ENCODE measurements at regions not wholly inside any gene's neighbourhood (a gene's known extent, or its start where the extent isn't known, plus 50 kb on each side); places are given as distances from the start of the nearest gene placed in this dataset.

DNA sequence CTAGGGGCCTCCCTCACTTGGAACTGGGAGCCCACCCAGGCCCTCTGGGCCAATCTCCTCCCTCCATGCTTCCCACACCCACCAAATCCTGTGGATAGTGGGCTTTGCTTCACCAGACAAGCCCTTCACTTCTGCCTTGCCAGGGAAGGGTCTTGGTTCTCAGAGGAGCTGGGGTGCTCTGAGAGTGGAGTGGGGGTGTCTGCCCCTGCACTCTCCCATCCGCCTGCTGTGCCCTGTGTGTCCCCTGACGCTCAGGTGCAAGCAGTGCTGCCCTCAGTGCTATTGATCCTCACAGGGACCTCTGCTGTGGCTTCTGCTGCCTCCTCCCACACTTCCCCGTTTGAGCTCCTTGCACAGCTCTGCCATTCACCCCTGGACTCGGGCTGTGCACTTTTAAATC lies 117.3 kb upstream of the NKX1-1 start:
- no peak overlapping the region for H3K27ac ChIP-seq (ENCODE audit: low read depth, low read length)
- H3K27me3 ChIP-seq (ENCODE audit: insufficient read depth, low read length) = peaks cover 33% of the 10 kb centered on the region
- H4K20me1 ChIP-seq (ENCODE audit: insufficient read depth, low read length) = no peaks in the 10 kb centered on the region
- H2AFZ ChIP-seq (ENCODE audit: low read depth, low read length) = no peak overlapping the region
- H3K27me3 Mint-ChIP-seq (ENCODE audit: low read depth, unreplicated experiment) = peaks cover 71% of the 10 kb centered on the region
- H3K9me3 ChIP-seq (ENCODE audit: insufficient read depth, low read depth, low read length) = no peaks in the 10 kb centered on the region
- H3K4me3 ChIP-seq (ENCODE audit: insufficient read depth, low read depth, low read length) = no peak overlapping the region
- H3K4me1 Mint-ChIP-seq (ENCODE audit: low read depth, unreplicated experiment) = no peaks in the 10 kb centered on the region
- H3K27ac Mint-ChIP-seq (ENCODE audit: unreplicated experiment) = no peak overlapping the region
- H3K9ac ChIP-seq (ENCODE audit: low read length) = no peak overlapping the region
- H3K4me1 ChIP-seq (ENCODE audit: insufficient read depth, low read length) = no peaks in the 10 kb centered on the region
- peaks cover 2% of the 10 kb centered on the region for H3K9me3 Mint-ChIP-seq (ENCODE audit: unreplicated experiment)
- H3K4me2 ChIP-seq (ENCODE audit: low read length) = no peak overlapping the region
- no peak overlapping the region for H3K4me3 Mint-ChIP-seq (ENCODE audit: unreplicated experiment)
- no peaks in the 10 kb centered on the region for H3K36me3 ChIP-seq (ENCODE audit: insufficient read depth, low read length)
- no peak for FAIRE-seq
- H3K79me2 ChIP-seq (ENCODE audit: insufficient read depth, low read length) = no peaks in the 10 kb centered on the region
- peaks cover 4% of the 10 kb centered on the region for H3K36me3 Mint-ChIP-seq (ENCODE audit: low read depth, unreplicated experiment)
- TF ChIP-seq, protein P1, sequence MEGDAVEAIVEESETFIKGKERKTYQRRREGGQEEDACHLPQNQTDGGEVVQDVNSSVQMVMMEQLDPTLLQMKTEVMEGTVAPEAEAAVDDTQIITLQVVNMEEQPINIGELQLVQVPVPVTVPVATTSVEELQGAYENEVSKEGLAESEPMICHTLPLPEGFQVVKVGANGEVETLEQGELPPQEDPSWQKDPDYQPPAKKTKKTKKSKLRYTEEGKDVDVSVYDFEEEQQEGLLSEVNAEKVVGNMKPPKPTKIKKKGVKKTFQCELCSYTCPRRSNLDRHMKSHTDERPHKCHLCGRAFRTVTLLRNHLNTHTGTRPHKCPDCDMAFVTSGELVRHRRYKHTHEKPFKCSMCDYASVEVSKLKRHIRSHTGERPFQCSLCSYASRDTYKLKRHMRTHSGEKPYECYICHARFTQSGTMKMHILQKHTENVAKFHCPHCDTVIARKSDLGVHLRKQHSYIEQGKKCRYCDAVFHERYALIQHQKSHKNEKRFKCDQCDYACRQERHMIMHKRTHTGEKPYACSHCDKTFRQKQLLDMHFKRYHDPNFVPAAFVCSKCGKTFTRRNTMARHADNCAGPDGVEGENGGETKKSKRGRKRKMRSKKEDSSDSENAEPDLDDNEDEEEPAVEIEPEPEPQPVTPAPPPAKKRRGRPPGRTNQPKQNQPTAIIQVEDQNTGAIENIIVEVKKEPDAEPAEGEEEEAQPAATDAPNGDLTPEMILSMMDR (IDR thresholded peaks at IDR 0.05; ENCODE audit: insufficient read depth, low read depth, low read length) = no peak
- no peak for TF ChIP-seq EZH2 (IDR thresholded peaks at IDR 0.05; ENCODE audit: insufficient read depth, low read length)
- no peak for DNase-seq (ENCODE audit: low read depth)

DNA sequence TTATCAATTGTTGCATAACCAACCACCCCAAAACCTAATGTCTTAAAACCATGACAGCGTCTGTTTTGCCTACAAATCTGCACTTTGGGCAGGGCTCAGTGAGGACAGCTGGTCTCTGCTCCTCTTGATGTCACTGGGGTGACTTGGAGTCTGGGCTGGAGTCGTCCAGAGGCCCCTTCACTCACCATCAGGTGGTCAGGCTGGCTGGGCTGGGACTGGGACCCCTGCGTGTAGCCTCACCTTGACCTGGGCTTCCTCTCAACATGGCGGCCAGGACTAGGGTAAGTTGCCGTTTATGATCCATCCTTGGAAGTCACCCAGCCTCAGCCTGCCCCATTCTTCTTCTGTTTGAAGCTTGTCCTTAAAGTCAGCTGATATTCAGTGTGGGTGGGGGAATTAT lies 116.8 kb upstream of the NKX1-1 start:
- Mint-ChIP-seq H3K27me3 (ENCODE audit: low read depth, unreplicated experiment) (peaks cover 71% of the 10 kb centered on the region), H3K4me3 (ENCODE audit: unreplicated experiment) (no peak overlapping the region), H3K9me3 (ENCODE audit: unreplicated experiment) (peaks cover 2% of the 10 kb centered on the region), H3K4me1 (ENCODE audit: low read depth, unreplicated experiment) (no peaks in the 10 kb centered on the region), H3K27ac (ENCODE audit: unreplicated experiment) (no peak overlapping the region), H3K36me3 (ENCODE audit: low read depth, unreplicated experiment) (peaks cover 4% of the 10 kb centered on the region)
- no peak overlapping the region for H3K27ac ChIP-seq (ENCODE audit: low read depth, low read length)
- FAIRE-seq (no peak), DNase-seq (ENCODE audit: low read depth) (no peak)
- no peak for TF ChIP-seq EZH2 (IDR thresholded peaks at IDR 0.05; ENCODE audit: insufficient read depth, low read length)
- TF ChIP-seq, protein P1 (IDR thresholded peaks at IDR 0.05; ENCODE audit: insufficient read depth, low read depth, low read length) = no peak
- no peak overlapping the region for H3K4me3 ChIP-seq (ENCODE audit: insufficient read depth, low read depth, low read length)
- H3K4me1 ChIP-seq (ENCODE audit: insufficient read depth, low read length) = no peaks in the 10 kb centered on the region
- H3K9me3 ChIP-seq (ENCODE audit: insufficient read depth, low read depth, low read length) = no peaks in the 10 kb centered on the region
- H2AFZ ChIP-seq (ENCODE audit: low read depth, low read length) = no peak overlapping the region
- no peaks in the 10 kb centered on the region for H3K79me2 ChIP-seq (ENCODE audit: insufficient read depth, low read length)
- no peaks in the 10 kb centered on the region for H3K36me3 ChIP-seq (ENCODE audit: insufficient read depth, low read length)
- H3K4me2 ChIP-seq (ENCODE audit: low read length) = no peak overlapping the region
- H4K20me1 ChIP-seq (ENCODE audit: insufficient read depth, low read length) = no peaks in the 10 kb centered on the region
- H3K9ac ChIP-seq (ENCODE audit: low read length) = no peak overlapping the region
- peaks cover 31% of the 10 kb centered on the region for H3K27me3 ChIP-seq (ENCODE audit: insufficient read depth, low read length)

DNA sequence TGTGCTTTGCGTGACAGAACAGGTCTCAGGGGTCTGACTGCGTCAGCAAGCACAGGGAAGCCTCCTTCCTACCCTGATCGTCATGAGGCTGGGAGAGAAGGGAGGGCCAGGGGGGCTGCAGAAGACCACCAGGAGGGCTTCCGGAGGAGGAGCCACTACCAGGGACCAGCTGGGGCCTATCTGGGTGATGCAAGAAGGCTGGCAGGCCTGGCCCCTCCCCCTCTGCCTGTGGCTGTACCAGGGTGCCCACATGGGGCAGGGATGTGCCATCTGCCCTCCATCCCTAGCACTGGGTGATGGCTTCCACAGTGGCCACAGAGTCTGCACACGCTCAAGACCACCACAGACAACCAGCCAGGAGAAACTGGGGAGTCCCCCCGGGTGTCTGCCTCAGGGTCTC lies 116.4 kb upstream of the NKX1-1 start:
- Mint-ChIP-seq H3K4me1 (ENCODE audit: low read depth, unreplicated experiment) (no peaks in the 10 kb centered on the region), H3K27me3 (ENCODE audit: low read depth, unreplicated experiment) (peaks cover 69% of the 10 kb centered on the region), H3K27ac (ENCODE audit: unreplicated experiment) (no peak overlapping the region), H3K9me3 (ENCODE audit: unreplicated experiment) (peaks cover 2% of the 10 kb centered on the region), H3K4me3 (ENCODE audit: unreplicated experiment) (no peak overlapping the region), H3K36me3 (ENCODE audit: low read depth, unreplicated experiment) (peaks cover 4% of the 10 kb centered on the region)
- no peaks in the 10 kb centered on the region for H3K4me1 ChIP-seq (ENCODE audit: insufficient read depth, low read length)
- H3K27ac ChIP-seq (ENCODE audit: low read depth, low read length) = no peak overlapping the region
- DNase-seq (ENCODE audit: low read depth) = no peak
- H4K20me1 ChIP-seq (ENCODE audit: insufficient read depth, low read length) = no peaks in the 10 kb centered on the region
- no peaks in the 10 kb centered on the region for H3K79me2 ChIP-seq (ENCODE audit: insufficient read depth, low read length)
- H3K36me3 ChIP-seq (ENCODE audit: insufficient read depth, low read length) = no peaks in the 10 kb centered on the region
- H3K4me3 ChIP-seq (ENCODE audit: insufficient read depth, low read depth, low read length) = no peak overlapping the region
- H2AFZ ChIP-seq (ENCODE audit: low read depth, low read length) = no peak overlapping the region
- FAIRE-seq = no peak
- TF ChIP-seq, protein P1 (IDR thresholded peaks at IDR 0.05; ENCODE audit: insufficient read depth, low read depth, low read length) = no peak
- no peak for TF ChIP-seq EZH2 (IDR thresholded peaks at IDR 0.05; ENCODE audit: insufficient read depth, low read length)
- H3K4me2 ChIP-seq (ENCODE audit: low read length) = no peak overlapping the region
- peaks cover 29% of the 10 kb centered on the region for H3K27me3 ChIP-seq (ENCODE audit: insufficient read depth, low read length)
- H3K9me3 ChIP-seq (ENCODE audit: insufficient read depth, low read depth, low read length) = no peaks in the 10 kb centered on the region
- H3K9ac ChIP-seq (ENCODE audit: low read length) = no peak overlapping the region

All from astrocyte (in vitro differentiated cells and primary cell).